Transverse colon (tissue), 3 donors: ENCODE measurements at regions not wholly inside any gene's neighbourhood (a gene's known extent, or its start where the extent isn't known, plus 50 kb on each side); places are given as distances from the start of the nearest gene placed in this dataset.

Experiments
- CTCF ChIP-seq, 5 experiments: fragments of 200-600 bp in 3 of 5; fragments of 450-650 bp in 2 of 5; sonication (generic) in 3 of 5; IDR thresholded peaks; 1 replicate in 2 of 5; 2 replicates in 3 of 5; pipeline ENCODE4 v1.5.1; 2016 to 2017; ENCODE audit warnings: antibody characterized with exemption in 5 of 5, inconsistent platforms in 3 of 5, mild to moderate bottlenecking in 2 of 5, moderate library complexity in 1 of 5
- POLR2A ChIP-seq: fragments of 450-650 bp; IDR thresholded peaks from one replicate; pipeline ENCODE4 v1.6.1; 2016; ENCODE audit warnings: antibody characterized with exemption, mild to moderate bottlenecking, moderate library complexity

GRCh38 chr3:145088917-145089316, 1072.1 kb downstream of the PLOD2 start:
- TF ChIP-seq POLR2A (no peak), CTCF (IDR thresholded peaks at IDR 0.05) (no peak)
